Stimulated activated CD8-positive, alpha-beta memory T cell treated with anti-CD3 and anti-CD28 coated beads, Interleukin-2, amount 100 ng/mL, for 48 hours (primary cell): ENCODE measurements at regions not wholly inside any gene's neighbourhood (a gene's known extent, or its start where the extent isn't known, plus 50 kb on each side); places are given as distances from the start of the nearest gene placed in this dataset.

Experiments
- DNase-seq, 2 donors: peaks; one replicate each; pipeline ENCODE4 v3.0.0-alpha.2; 2020; ENCODE audit warnings: low read depth in 2 of 2

DNA sequence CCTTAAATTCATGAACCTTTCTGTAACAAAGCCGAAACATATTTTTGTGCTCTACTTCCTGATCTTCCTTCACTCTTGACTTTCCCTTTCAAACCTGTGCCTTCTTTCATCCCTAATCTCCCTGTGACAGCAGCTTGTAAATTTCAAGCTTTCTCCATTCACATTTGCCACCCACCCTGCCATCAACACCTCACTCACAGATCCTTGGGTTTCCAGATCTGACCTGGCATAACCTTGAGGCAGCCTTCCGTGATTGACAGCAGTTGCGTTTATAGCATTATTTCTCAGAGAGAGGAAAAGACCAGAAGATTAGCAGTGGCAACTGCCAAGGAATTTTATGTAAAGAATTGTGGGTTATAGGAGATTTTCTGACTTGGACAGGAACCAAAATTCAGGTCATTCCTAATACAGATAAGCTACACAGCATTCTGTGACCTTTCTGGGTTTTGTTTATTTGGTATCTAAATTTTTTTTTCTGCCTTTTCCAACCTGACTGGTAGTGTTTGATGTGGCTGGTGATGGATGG, 260.0 kb downstream of the NR2F1-AS1 start:
- DNase-seq, result no peak

- DNase-seq, result no peak
Measured at GRCh38 chr5:93313672-93314071, 267.3 kb downstream of the NR2F1-AS1 start.

DNA sequence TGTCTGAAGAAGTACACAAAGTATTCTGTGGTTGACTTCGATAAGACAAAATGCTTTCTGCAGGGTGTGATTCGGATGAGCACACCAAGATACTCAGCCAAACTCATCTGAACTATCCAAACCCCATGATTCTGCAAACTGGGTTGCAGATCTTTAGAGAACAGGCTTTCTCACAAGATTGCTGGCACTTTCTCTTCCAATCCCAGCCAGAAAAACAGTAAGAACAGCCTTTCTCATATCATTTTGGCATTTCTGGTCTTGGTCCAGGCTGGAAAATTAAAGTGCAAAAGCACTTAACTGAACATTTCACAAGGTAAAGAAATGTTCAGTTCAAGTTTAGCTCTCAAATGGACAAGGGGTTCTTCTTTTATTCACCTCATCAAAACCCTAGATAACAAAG, 269.1 kb downstream of the NR2F1-AS1 start:
- DNase-seq, result no peak

GRCh38 chr5:93307557-93307956, 273.5 kb downstream of the NR2F1-AS1 start:
- DNase-seq, result no peak

DNA sequence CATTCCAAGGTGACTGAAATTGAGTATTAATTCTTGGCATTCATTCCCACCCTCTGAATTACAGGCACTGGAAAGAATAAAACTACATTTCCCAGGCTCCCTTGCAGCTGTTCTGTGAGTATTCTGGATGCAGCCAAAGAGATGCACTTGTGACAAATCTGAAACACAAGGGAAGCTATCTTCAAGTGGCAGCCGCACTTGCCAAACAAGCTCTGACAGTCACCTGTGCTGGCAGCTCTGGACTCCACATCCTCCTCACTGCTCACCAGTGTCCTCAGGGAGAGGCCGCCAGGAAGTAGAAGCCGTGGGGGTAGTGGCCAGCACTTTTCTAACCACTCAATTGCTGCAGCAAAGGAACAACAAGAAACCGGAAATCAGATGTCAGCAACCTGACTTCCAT, 275.0 kb downstream of the NR2F1-AS1 start:
- DNase-seq, result no peak

- no peak for DNase-seq
Measured at GRCh38 chr5:93304456-93305250, 276.4 kb downstream of the NR2F1-AS1 start.

- DNase-seq, result no peak
Measured at GRCh38 chr5:93303291-93303691, 277.7 kb downstream of the NR2F1-AS1 start.

DNA sequence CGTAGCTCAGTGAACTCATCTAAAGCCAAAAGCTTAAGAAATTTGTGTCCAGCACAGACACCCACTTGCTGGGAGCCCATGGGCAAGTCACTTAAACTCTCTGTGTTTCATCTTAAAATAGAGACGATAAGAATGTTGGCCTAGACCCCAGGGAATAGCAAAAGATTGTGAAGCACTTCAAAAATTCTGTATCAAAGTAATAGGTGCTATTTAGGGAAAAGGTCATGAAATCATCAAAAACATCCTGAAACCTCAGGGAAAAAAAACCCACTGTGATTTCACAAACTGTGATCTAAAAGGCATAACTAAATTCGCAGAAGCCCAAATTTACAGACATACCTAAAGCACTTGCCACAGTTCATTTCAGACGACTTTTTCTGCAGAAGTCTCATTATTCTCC, 278.3 kb downstream of the NR2F1-AS1 start:
- no peak for DNase-seq

DNA sequence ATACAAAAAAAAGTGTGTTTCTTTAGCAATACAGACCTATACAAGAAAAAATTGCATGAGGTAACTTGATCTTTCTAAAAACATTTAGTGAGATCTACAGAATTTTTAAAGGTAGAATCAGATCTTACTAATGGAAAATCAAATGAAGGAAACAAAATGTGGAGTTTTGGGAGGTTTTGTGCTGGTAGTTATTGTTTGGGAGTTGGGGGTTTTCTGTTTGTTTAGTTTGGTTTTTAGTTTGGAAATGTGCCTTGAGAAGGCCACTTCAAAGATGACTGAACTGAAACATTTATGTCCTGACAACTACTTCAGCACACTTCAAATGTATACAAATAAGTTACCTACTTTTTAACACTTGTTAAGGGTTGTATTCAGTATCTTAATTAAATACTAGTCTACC, 280.1 kb downstream of the NR2F1-AS1 start:
- no peak for DNase-seq

DNA sequence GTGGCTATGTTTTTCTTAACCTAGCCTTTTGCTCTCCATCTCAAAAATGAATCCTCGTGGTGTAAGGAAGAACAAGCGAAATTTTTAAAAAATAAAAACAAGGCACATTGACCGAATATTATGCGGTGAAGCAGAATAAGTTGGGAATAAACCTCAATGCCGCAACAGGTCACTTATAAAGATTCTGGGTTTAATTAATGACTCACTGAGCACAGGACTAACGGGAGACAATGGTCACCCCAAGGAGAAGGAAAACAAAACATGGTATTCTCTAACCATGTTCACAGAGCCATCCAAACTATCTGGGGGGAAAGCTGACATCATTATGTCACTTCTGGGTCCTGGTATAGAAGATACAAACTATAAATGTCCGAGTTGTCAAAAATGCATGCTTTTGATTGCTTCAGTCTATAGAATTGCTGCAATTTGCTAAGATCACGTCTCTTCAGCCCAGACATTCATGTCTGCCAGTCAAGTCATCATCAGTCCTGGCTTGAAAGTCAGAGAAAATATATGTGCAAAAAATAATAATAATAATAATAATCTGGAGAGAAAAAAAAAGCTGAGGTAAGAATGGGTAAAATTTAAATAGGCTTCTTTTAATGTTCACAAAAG, 280.6 kb downstream of the NR2F1-AS1 start:
- DNase-seq, result no peak

DNA sequence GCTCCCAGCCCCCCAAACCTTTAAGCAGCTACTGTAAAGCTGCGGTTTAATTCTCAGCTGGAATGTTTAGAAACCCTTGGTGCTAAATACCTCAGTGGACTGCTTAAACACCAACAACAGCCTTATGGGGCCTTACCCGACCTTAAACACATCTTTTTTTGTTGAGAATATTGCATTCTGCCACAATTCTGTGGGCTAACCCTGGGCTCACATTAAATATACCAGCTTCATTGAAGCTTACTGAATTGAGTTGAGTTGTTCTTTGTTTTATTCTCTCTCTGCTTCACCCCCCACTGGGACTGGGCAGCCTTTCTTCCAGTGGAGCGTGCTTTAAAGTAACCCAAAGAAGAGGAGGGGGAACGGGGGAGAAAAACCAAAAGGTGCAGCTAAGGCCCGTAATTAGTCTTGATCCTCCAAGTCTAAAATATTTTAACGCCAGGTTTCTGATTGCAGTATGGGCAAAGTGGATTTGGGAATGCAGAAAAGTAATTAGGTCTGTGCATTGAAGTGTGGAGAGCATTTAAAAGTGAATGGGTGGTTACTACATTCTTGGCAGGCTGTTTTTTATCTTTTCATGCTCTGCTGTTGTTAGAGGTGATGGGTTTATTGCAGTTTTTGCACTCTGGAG, 281.2 kb downstream of the NR2F1-AS1 start:
- no peak for DNase-seq

DNA sequence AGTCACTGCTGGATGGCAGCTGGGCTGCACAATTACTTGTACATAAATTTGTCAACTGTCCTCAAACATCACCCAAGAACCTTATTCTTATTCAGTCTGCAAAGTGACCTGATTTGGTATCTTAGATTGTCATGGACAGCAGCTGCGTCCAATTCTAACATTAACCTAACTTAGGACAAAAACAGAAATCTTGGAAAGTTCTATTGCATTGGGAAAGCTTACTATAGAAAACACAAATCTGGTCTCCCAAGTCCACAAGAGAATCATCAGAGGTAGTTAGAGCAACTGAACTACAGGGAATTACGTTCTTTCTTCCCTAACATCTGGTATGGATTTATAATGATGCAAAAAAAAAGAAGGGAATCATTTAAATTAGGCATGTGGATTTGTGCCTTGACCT, 283.9 kb downstream of the NR2F1-AS1 start:
- DNase-seq, result no peak

DNA sequence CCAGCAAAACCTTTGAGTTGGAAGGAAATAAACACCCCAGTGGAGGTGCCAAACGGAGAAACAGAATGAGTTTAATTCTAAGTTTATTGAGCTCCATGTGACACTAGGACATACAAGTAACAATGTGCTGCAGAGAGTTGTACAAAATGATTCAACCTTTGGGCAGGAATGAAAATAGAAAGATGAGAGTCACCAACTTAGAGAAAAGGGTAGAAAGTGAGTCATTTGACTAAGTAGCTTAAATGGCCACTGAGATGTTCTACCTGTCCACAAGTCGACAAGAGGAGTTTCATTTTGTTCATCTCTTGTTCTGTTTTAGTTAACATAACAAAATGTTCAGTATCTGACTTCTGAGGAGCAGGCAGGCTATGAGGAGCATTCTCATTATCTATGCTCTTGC, 284.7 kb downstream of the NR2F1-AS1 start:
- no peak for DNase-seq

DNA sequence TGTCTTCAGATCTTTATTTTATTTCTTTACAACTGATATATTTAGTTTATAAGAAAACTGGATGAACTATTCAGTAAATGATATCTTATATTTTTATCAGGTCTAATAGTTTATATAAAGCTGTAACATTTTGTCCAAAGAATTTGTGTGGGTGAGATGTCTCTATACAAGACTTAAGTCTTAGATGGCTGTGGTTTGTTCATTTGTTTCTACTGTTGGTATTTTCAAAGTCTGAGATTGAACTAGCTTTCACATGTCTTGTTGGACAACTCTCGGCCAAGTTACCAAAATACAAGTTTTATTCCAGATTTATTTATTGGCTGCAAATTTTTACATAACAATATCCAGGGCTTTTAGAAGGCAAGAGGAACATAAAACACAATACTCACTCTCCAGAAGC, 286.0 kb downstream of the NR2F1-AS1 start:
- no peak for DNase-seq

DNA sequence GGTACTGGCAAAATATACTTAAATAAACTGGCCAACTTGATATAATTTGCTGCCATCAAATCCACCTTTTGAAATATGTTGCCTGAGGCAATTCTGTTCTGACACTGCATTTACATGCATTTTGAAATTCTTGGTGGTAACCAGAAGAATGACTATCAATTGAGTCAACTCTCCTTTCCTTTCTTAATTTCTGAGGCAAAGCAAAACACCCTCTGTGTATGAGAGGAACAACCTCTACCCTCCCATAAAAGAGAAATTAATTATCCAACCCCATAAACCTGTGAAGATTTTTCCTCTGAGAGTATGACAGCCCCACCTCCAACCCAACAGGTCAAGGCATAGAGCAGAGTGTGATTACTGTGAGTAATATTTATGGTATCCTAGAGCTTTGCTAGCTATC, 286.8 kb downstream of the NR2F1-AS1 start:
- no peak for DNase-seq

GRCh38 chr5:93289942-93290341, 291.1 kb downstream of the NR2F1-AS1 start:
- DNase-seq, result no peak

DNA sequence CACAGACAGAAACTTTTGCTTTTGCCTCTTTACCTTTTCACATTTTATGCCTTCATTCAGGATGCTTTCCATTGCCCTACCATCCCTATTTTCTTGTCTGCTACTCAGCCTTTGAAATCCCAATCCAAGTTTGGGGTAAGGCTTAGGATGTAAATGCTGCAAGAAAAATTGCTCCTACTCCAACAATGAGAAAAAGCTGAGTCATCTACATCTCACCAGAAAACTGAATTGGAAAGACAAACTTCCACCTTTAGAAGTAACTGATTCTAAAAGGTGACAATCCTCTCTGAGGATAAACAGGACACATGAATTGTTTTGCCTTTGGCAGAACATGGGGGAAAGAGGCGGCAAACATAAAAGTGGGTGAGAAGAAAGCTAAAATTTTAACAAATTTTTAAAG, 295.6 kb downstream of the NR2F1-AS1 start:
- no peak for DNase-seq

DNA sequence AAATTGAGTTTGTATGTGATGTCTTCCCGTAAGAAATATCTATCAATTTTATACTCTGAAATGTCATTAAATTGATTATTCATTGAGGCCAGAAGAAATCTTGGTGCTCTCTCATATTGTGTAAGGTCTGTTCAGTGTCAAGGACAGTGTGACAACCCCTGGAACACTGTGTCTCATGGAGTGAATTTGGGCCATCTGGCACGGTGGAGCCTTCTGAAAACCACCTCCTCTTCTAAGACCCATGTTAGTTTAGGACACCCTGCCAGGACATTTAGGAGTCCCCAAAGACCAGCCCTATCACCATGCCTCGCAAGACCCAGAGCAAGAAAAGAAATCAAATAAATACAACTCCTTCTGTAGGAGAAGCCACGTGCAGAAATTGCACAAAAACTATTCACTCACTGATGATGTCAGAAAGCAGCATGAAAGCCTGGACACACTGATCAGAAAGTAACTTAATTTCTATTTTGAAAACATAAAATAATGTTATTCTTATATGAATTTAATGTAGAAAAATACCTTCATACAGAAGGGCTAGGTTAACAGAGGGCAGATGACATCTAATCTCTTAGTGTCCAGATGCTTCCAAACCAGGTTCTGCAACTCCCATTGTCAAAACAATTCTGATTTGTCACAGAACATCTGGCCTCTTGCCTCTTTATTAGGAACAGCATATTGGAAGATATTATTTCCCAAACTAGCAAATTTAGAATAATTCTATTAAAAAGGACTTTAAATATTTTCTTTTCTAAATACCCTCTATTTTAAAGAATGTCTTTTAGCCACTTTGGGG, 298.8 kb downstream of the NR2F1-AS1 start:
- DNase-seq, result no peak

- no peak for DNase-seq
Measured at GRCh38 chr5:93280518-93280917, 300.5 kb downstream of the NR2F1-AS1 start.

GRCh38 chr5:93279296-93279963, 301.6 kb downstream of the NR2F1-AS1 start:
- DNase-seq, result no peak

- DNase-seq, result no peak
Measured at GRCh38 chr5:93278896-93279295, 302.1 kb downstream of the NR2F1-AS1 start.

- DNase-seq, result no peak
Measured at GRCh38 chr5:93277051-93277450, 304.0 kb downstream of the NR2F1-AS1 start.
